MM.1S (cell line): ENCODE measurements at regions not wholly inside any gene's neighbourhood (a gene's known extent, or its start where the extent isn't known, plus 50 kb on each side); places are given as distances from the start of the nearest gene placed in this dataset.

Source experiments
- EZH2phosphoT487 ChIP-seq: fragments of 300-600 bp; sonication (generic); IDR thresholded peaks from 2 replicates; pipeline ENCODE4 v1.6.1; 2018; ENCODE audit warnings: antibody characterized with exemption, low read length
- TF ChIP-seq, protein P1 (sequence below): fragments of 300-600 bp; sonication (generic); IDR thresholded peaks from 2 replicates; pipeline ENCODE4 v1.5.1; 2016; ENCODE audit warnings: antibody characterized with exemption, low read length, mixed read lengths

DNA sequence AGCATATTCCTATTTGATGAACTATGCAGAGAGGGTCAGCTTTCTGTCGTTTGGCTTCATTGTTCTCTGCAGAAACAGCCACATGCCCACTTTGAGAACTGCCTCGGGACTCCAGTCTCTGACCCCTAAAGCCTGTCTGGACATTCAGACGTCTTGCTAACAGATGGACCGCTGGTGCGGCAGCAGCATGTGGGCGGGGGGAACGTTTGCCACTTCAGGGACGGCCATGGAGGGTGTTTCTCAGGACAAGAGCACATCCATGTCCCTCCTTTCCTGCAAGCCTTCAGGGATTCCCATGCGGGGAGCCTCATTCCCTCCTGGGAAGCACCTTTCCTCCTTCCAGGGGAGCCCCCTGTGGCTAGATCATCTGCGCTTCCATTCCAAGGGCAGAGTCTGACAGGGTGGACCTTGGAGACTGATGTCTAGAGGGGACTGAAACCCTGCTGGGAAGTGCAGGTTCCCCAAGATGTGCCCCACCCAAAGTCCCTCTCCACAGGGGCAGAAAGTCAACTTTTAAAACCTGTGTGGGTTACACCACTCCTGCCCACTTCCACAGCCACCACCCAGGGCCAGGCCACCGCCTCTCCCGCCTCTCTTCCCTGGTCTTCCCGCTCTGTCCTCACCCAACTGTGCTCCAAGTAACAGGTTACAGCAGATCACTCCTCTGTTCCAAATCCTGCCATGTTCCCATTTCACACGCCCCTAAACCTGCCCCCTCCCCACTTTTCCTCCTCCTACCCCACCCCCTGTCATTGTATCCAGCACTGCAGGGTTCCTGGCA is 94.8 kb upstream of the PMEPA1 start:
- TF ChIP-seq, protein P1, sequence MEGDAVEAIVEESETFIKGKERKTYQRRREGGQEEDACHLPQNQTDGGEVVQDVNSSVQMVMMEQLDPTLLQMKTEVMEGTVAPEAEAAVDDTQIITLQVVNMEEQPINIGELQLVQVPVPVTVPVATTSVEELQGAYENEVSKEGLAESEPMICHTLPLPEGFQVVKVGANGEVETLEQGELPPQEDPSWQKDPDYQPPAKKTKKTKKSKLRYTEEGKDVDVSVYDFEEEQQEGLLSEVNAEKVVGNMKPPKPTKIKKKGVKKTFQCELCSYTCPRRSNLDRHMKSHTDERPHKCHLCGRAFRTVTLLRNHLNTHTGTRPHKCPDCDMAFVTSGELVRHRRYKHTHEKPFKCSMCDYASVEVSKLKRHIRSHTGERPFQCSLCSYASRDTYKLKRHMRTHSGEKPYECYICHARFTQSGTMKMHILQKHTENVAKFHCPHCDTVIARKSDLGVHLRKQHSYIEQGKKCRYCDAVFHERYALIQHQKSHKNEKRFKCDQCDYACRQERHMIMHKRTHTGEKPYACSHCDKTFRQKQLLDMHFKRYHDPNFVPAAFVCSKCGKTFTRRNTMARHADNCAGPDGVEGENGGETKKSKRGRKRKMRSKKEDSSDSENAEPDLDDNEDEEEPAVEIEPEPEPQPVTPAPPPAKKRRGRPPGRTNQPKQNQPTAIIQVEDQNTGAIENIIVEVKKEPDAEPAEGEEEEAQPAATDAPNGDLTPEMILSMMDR: no peak
- TF ChIP-seq EZH2phosphoT487: no peak
